DOHH2 (cell line): ENCODE measurements at regions not wholly inside any gene's neighbourhood (a gene's known extent, or its start where the extent isn't known, plus 50 kb on each side); places are given as distances from the start of the nearest gene placed in this dataset.

Experiments
- CTCF ChIP-seq: fragments of 200-600 bp; sonication (generic); IDR thresholded peaks from one replicate; pipeline ENCODE4 v1.5.1; 2014; ENCODE audit warnings: antibody characterized with exemption, mild to moderate bottlenecking, low read depth, low read length; ENCODE audit not compliant: poor library complexity, severe bottlenecking
- EZH2phosphoT487 ChIP-seq: fragments of 200-600 bp; sonication (generic); IDR thresholded peaks from 2 replicates; pipeline ENCODE4 v1.6.1; 2017; ENCODE audit warnings: borderline replicate concordance, mild to moderate bottlenecking, antibody characterized with exemption, low read length, moderate library complexity, mixed read lengths

GRCh38 chr7:112990624-112991023 lies 96.0 kb downstream of the GPR85 start:
- TF ChIP-seq CTCF (no peak), EZH2phosphoT487 (no peak)
